NCI-H82 treated with DMSO at 0.1 percent for 48 hours (cell line): ENCODE measurements at regions not wholly inside any gene's neighbourhood (a gene's known extent, or its start where the extent isn't known, plus 50 kb on each side); places are given as distances from the start of the nearest gene placed in this dataset.

ENCODE experiments used
- DNase-seq: peaks from one replicate; lab custom pipeline; 2025; ENCODE audit not compliant: unreplicated experiment; lab: John Stamatoyannopoulos, UW

- DNase-seq, result no peak
Observed at GRCh38 chr10:118471863-118472262, 123.6 kb downstream of the PRLHR start.

- no peak for DNase-seq
Observed at GRCh38 chr10:118470470-118470869, 125.0 kb downstream of the PRLHR start.

- no peak for DNase-seq
Observed at GRCh38 chr10:118467200-118467599, 125.1 kb upstream of the FAM204A start.

GRCh38 chr10:118465300-118465874 is 123.3 kb upstream of the FAM204A start:
- DNase-seq, result no peak

GRCh38 chr10:118463740-118464139 is 121.6 kb upstream of the FAM204A start:
- DNase-seq, result no peak

- no peak for DNase-seq
Observed at GRCh38 chr10:118462401-118462800, 120.3 kb upstream of the FAM204A start.

- DNase-seq, result no peak
Observed at GRCh38 chr10:118459642-118460193, 117.6 kb upstream of the FAM204A start.

GRCh38 chr10:118458957-118459641 is 117.0 kb upstream of the FAM204A start:
- no peak for DNase-seq

GRCh38 chr10:118457824-118458428 is 115.8 kb upstream of the FAM204A start:
- no peak for DNase-seq

GRCh38 chr10:118455181-118455695 is 113.1 kb upstream of the FAM204A start:
- no peak for DNase-seq

- DNase-seq, result no peak
Observed at GRCh38 chr10:118454211-118454610, 112.1 kb upstream of the FAM204A start.

GRCh38 chr10:118452098-118452497 is 110.0 kb upstream of the FAM204A start:
- DNase-seq, result no peak

- no peak for DNase-seq
Observed at GRCh38 chr10:118449521-118449920, 107.4 kb upstream of the FAM204A start.

- no peak for DNase-seq
Observed at GRCh38 chr10:118448744-118449143, 106.6 kb upstream of the FAM204A start.

- DNase-seq, result no peak
Observed at GRCh38 chr10:118447478-118448270, 105.5 kb upstream of the FAM204A start.

- no peak for DNase-seq
Observed at GRCh38 chr10:118445535-118445934, 103.4 kb upstream of the FAM204A start.

- no peak for DNase-seq
Observed at GRCh38 chr10:118444069-118444468, 101.9 kb upstream of the FAM204A start.

GRCh38 chr10:118442032-118442431 is 99.9 kb upstream of the FAM204A start:
- DNase-seq, result no peak

- DNase-seq, result no peak
Observed at GRCh38 chr10:118439824-118440223, 97.7 kb upstream of the FAM204A start.

- no peak for DNase-seq
Observed at GRCh38 chr10:118436742-118437141, 94.6 kb upstream of the FAM204A start.

- no peak for DNase-seq
Observed at GRCh38 chr10:118430190-118430589, 88.1 kb upstream of the FAM204A start.
